Urinary bladder (tissue), 3 donors: ENCODE measurements at regions not wholly inside any gene's neighbourhood (a gene's known extent, or its start where the extent isn't known, plus 50 kb on each side); places are given as distances from the start of the nearest gene placed in this dataset.
"Not testable (repeated sequence)": the region's sequence is repeated elsewhere in the genome, so short reads cannot be mapped to it uniquely, and the experiment has no call there.

Source experiments
- DNase-seq: peaks from one replicate; pipeline ENCODE4 v3.0.0-alpha.2; 2015; ENCODE audit errors: extremely low spot score
- H3K27ac ChIP-seq: one replicate; pipeline ENCODE4 v1.5.1; 2013; ENCODE audit warnings: low read depth, mild to moderate bottlenecking, moderate library complexity
- H3K36me3 ChIP-seq: one replicate; pipeline ENCODE4 v1.6.1; 2013; ENCODE audit warnings: mild to moderate bottlenecking, moderate library complexity; ENCODE audit not compliant: insufficient read depth
- H3K4me1 ChIP-seq: one replicate; pipeline ENCODE4 v1.6.1; 2013; ENCODE audit warnings: mild to moderate bottlenecking, moderate library complexity; ENCODE audit not compliant: insufficient read depth
- H3K4me3 ChIP-seq: one replicate; pipeline ENCODE4 v1.5.1; 2013; ENCODE audit warnings: low read depth, low read length
- WGBS: extraction: QIAGEN DNeasy Blood & Tissue Kit; methylation state at CpG from one replicate; pipeline ENCODE4 v1.1.7; 2013; 5-methylcytosine and 5-hydroxymethylcytosine counted together
- donor health status: healthy with polysubstance abuse.
- donor health status: healthy.

GRCh38 chr3:152209776-152210175 is 59.0 kb upstream of the MBNL1 start:
- H3K36me3 ChIP-seq, result no peaks in the 10 kb centered on the region
- WGBS, result 93% methylated on average over 5 of the region's 5 CpGs
- H3K4me1 ChIP-seq, result no peaks in the 10 kb centered on the region
- H3K4me3 ChIP-seq, result no peak overlapping the region
- H3K27ac ChIP-seq, result no peak overlapping the region
- no peak for DNase-seq

- no peaks in the 10 kb centered on the region for H3K4me1 ChIP-seq
- no peak for DNase-seq
- H3K27ac ChIP-seq, result no peak overlapping the region
- 91% methylated on average over 2 of the region's 2 CpGs for WGBS
- no peak overlapping the region for H3K4me3 ChIP-seq
- H3K36me3 ChIP-seq, result no peaks in the 10 kb centered on the region
Observed at GRCh38 chr3:152210697-152211096, 58.0 kb upstream of the MBNL1 start.

DNA sequence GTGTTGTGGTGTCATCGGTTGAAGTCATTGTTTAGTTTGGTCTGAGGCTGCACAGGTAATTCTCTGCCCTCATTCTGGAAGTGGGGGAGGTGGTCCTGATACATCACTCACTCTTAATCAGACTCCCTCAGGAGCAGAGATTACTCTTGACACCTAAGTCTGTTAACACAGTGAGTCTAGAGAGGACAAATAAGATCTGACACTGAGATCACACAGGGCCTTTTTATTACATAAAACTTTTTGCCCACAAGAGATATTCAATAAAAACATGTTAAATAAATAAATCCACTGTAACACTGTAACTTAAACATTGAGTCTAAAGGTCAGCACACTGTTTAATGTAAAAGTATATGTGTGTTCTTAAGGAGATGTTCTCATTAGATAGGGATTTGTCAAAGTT is 57.1 kb upstream of the MBNL1 start:
- Histone ChIP-seq H3K36me3 (no peaks in the 10 kb centered on the region), H3K27ac (no peak overlapping the region), H3K4me1 (no peaks in the 10 kb centered on the region), H3K4me3 (no peak overlapping the region)
- DNase-seq, result no peak
- 80% methylated on average over 1 of the region's 1 CpG for WGBS

DNA sequence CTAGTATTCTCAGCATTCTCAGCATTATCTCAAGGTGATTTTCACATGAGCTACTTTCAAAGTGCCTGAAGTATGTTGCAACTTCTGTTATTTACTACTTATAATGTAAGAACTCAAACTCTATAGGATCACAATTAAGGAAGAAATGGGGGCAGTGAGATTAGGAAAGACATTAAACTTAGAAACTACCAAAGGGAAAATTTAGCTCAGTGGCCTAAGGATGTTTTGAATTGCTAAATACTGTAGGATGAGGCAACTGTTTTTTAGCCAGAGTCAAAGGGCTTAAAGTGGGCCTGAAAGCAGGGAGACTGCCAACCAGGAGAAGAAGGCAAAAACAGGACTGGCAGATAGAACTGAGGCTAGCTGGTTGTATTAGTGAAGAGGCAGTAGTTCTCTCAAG is 55.5 kb upstream of the MBNL1 start:
- no peak overlapping the region for H3K27ac ChIP-seq

GRCh38 chr3:152213938-152214337 is 54.8 kb upstream of the MBNL1 start:
- no peak for DNase-seq
- no peak overlapping the region for H3K27ac ChIP-seq
- no peaks in the 10 kb centered on the region for H3K4me1 ChIP-seq
- no peak overlapping the region for H3K4me3 ChIP-seq
- no peaks in the 10 kb centered on the region for H3K36me3 ChIP-seq
- 80% methylated on average over 1 of the region's 1 CpG for WGBS

More for the DNA sequence above, 55.5 kb upstream of the MBNL1 start:
- no peak for DNase-seq
- no peaks in the 10 kb centered on the region for H3K4me1 ChIP-seq
- H3K4me3 ChIP-seq, result no peak overlapping the region
- H3K36me3 ChIP-seq, result no peaks in the 10 kb centered on the region

GRCh38 chr3:152216960-152217865 is 51.5 kb upstream of the MBNL1 start:
- not testable (repeated sequence) for H3K27ac ChIP-seq, H3K4me3 ChIP-seq, H3K4me1 ChIP-seq, H3K36me3 ChIP-seq, DNase-seq
- 92% methylated on average over 34 of the region's 34 CpGs for WGBS

GRCh38 chr3:152218602-152219001 is 50.1 kb upstream of the MBNL1 start:
- H3K4me3 ChIP-seq, result no peak overlapping the region
- H3K4me1 ChIP-seq, result no peaks in the 10 kb centered on the region
- no peaks in the 10 kb centered on the region for H3K36me3 ChIP-seq
- no peak for DNase-seq
- H3K27ac ChIP-seq, result no peak overlapping the region
- WGBS, result 92% methylated on average over 1 of the region's 1 CpG
